ENCODE measurements at regions not wholly inside any gene's neighbourhood (a gene's known extent, or its start where the extent isn't known, plus 50 kb on each side); places are given as distances from the start of the nearest gene placed in this dataset.
"Not testable (repeated sequence)": the region's sequence is repeated elsewhere in the genome, so short reads cannot be mapped to it uniquely, and the experiment has no call there.

DNA sequence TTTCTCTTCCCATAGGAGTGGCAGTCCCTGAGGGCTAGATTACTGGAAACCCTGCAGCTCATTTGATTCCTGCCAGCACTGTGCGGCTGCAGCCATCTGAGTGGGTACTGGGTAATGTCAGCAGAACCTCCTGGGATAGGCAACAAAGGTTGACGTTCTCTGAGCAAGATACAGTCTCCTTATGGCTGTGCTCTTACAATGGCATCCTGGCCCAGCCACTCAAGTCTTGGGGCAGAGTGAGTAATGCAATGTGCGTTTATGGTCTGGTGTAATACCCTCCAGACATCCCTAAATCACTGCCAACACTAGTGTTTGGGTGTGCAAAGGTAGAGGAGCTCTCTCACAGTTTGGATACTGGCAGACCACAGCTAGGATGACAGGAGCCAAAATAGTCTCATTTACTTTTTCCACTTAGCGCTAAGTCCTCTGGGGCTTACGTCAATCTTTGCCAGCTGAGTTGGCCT lies 775.8 kb downstream of the ZNF385D start:
- no peaks in the 10 kb centered on the region for H3K9me3 Mint-ChIP-seq (ENCODE audit: low read depth, unreplicated experiment)
- no peak for DNase-seq
- CTCF ChIA-PET = no interaction called here
- TF ChIP-seq, protein P1, sequence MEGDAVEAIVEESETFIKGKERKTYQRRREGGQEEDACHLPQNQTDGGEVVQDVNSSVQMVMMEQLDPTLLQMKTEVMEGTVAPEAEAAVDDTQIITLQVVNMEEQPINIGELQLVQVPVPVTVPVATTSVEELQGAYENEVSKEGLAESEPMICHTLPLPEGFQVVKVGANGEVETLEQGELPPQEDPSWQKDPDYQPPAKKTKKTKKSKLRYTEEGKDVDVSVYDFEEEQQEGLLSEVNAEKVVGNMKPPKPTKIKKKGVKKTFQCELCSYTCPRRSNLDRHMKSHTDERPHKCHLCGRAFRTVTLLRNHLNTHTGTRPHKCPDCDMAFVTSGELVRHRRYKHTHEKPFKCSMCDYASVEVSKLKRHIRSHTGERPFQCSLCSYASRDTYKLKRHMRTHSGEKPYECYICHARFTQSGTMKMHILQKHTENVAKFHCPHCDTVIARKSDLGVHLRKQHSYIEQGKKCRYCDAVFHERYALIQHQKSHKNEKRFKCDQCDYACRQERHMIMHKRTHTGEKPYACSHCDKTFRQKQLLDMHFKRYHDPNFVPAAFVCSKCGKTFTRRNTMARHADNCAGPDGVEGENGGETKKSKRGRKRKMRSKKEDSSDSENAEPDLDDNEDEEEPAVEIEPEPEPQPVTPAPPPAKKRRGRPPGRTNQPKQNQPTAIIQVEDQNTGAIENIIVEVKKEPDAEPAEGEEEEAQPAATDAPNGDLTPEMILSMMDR (IDR thresholded peaks at IDR 0.05; ENCODE audit: unreplicated experiment) = no peak
- H3K4me1 Mint-ChIP-seq (ENCODE audit: low read depth, unreplicated experiment) = no peaks in the 10 kb centered on the region
- no TSS peak for BruUV-seq (replicated peaks)
- no peak overlapping the region for H3K27ac Mint-ChIP-seq (ENCODE audit: unreplicated experiment)
- H3K27me3 Mint-ChIP-seq (ENCODE audit: unreplicated experiment) = no peaks in the 10 kb centered on the region
- intact Hi-C loops (cut with micrococcal nuclease; ENCODE audit: unreplicated experiment) = no loop called here
- no peaks in the 10 kb centered on the region for H3K36me3 Mint-ChIP-seq (ENCODE audit: insufficient read depth, unreplicated experiment)
- no peak overlapping the region for H3K4me3 Mint-ChIP-seq (ENCODE audit: low read depth, unreplicated experiment)

DNA sequence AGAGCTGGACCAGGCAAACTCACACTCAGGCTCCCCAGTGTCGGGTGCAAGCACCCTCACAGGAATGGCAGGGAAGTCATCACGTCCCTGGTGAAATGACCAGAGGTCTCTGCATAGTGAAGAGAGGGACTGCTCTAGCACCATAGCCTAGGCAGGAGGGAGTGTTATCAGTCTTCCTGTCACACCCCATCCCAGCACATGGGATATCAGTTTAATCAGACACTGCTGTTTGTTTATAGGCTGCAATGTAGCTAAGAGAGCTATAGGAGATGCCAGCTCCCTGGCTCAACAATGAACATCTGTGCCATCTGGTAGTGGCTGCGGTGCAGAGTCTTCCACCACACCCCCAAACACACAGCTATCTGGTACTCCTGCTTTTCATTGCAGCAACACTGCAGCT lies 776.6 kb downstream of the ZNF385D start:
- Mint-ChIP-seq H3K4me1 (ENCODE audit: low read depth, unreplicated experiment) (no peaks in the 10 kb centered on the region), H3K9me3 (ENCODE audit: low read depth, unreplicated experiment) (no peaks in the 10 kb centered on the region), H3K4me3 (ENCODE audit: low read depth, unreplicated experiment) (no peak overlapping the region), H3K36me3 (ENCODE audit: insufficient read depth, unreplicated experiment) (no peaks in the 10 kb centered on the region), H3K27ac (ENCODE audit: unreplicated experiment) (no peak overlapping the region), H3K27me3 (ENCODE audit: unreplicated experiment) (no peaks in the 10 kb centered on the region)
- intact Hi-C loops (cut with micrococcal nuclease; ENCODE audit: unreplicated experiment) = no loop called here
- no peak for DNase-seq
- CTCF ChIA-PET = interaction anchor here (0.6 kb wide), 1 partner anchor 17 kb away, joined by 5 read pairs; no protein-coding TSS in a partner anchor
- TF ChIP-seq, protein P1 (IDR thresholded peaks at IDR 0.05; ENCODE audit: unreplicated experiment) = no peak
- no TSS peak for BruUV-seq (replicated peaks)

DNA sequence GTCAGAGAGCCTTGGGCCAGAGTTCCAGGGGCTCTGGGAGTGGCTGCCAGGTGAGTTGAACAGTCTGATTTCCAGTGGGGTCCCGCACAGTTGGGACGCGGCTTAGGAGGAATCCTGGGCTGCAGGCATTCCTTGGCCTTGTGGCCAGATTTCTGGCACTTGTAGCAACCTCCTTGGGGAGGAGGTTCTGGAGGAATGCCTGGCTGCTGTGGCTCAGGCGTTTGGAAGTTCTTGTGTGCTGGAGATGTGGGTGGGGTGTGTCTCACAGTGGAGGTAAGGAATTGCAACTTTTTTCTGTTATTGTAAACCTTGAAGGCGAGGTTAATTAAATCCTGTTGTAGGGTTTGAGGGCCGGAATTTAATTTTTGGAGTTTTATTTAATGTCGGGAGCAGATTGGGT lies 780.2 kb downstream of the ZNF385D start:
- BruUV-seq (replicated peaks); H3K27ac Mint-ChIP-seq (ENCODE audit: unreplicated experiment); H3K4me3 Mint-ChIP-seq (ENCODE audit: low read depth, unreplicated experiment); H3K9me3 Mint-ChIP-seq (ENCODE audit: low read depth, unreplicated experiment); intact Hi-C loops (cut with micrococcal nuclease; ENCODE audit: unreplicated experiment); H3K27me3 Mint-ChIP-seq (ENCODE audit: unreplicated experiment); H3K36me3 Mint-ChIP-seq (ENCODE audit: insufficient read depth, unreplicated experiment); CTCF ChIA-PET; H3K4me1 Mint-ChIP-seq (ENCODE audit: low read depth, unreplicated experiment); DNase-seq: not testable (repeated sequence)

GRCh38 chr3:20967485-20967884 lies 781.5 kb upstream of the SGO1 start:
- H3K4me1 Mint-ChIP-seq (ENCODE audit: low read depth, unreplicated experiment); CTCF ChIA-PET; intact Hi-C loops (cut with micrococcal nuclease; ENCODE audit: unreplicated experiment); H3K36me3 Mint-ChIP-seq (ENCODE audit: insufficient read depth, unreplicated experiment); H3K27me3 Mint-ChIP-seq (ENCODE audit: unreplicated experiment); H3K4me3 Mint-ChIP-seq (ENCODE audit: low read depth, unreplicated experiment); H3K9me3 Mint-ChIP-seq (ENCODE audit: low read depth, unreplicated experiment); H3K27ac Mint-ChIP-seq (ENCODE audit: unreplicated experiment); BruUV-seq (replicated peaks); DNase-seq: not testable (repeated sequence)

DNA sequence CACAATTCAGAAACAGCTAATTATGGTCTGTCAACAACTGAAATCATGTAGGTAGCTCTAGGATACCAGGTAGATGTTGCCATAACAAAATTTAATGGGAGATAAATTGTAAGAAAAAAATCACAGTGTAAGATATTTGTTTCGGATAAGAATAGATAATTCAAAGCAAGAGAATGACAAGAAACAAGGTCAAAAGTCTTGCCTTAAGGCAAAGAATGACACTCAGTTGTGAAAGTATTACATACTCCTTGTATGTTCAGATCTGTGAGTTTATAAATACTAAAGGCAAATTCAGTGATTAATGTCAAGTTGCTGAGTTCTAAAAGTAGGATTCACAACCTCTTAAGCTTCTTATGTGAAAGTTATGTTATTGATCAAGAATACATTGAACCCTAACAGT lies 772.2 kb upstream of the SGO1 start:
- no peak for DNase-seq
- TF ChIP-seq, protein P1 (IDR thresholded peaks at IDR 0.05; ENCODE audit: unreplicated experiment) = no peak
- intact Hi-C loops (cut with micrococcal nuclease; ENCODE audit: unreplicated experiment) = no loop called here
- H3K27me3 Mint-ChIP-seq (ENCODE audit: unreplicated experiment) = no peaks in the 10 kb centered on the region
- CTCF ChIA-PET = interaction anchor here (0.6 kb wide), 1 partner anchor 100 kb away, joined by 5 read pairs; no protein-coding TSS in a partner anchor
- H3K9me3 Mint-ChIP-seq (ENCODE audit: low read depth, unreplicated experiment) = peaks cover 2% of the 10 kb centered on the region
- H3K27ac Mint-ChIP-seq (ENCODE audit: unreplicated experiment) = no peak overlapping the region
- H3K4me1 Mint-ChIP-seq (ENCODE audit: low read depth, unreplicated experiment) = no peaks in the 10 kb centered on the region
- BruUV-seq (replicated peaks) = no TSS peak
- H3K4me3 Mint-ChIP-seq (ENCODE audit: low read depth, unreplicated experiment) = no peak overlapping the region
- no peaks in the 10 kb centered on the region for H3K36me3 Mint-ChIP-seq (ENCODE audit: insufficient read depth, unreplicated experiment)

Data from Calu3 (cell line).